Motor neuron (in vitro differentiated cells): ENCODE measurements at regions not wholly inside any gene's neighbourhood (a gene's known extent, or its start where the extent isn't known, plus 50 kb on each side); places are given as distances from the start of the nearest gene placed in this dataset.

Source experiments
- ATAC-seq, 8 experiments: fragments of 200-7000 bp; cut with Tn5 transposase; replicated peaks in 6 of 8; 2 replicates each; pipeline ENCODE4 v1.8.0; 2021; ENCODE audit warnings: mild to moderate bottlenecking in 8 of 8, moderate library complexity in 8 of 8
- H3K27ac ChIP-seq, 2 donors: fragments of 250-450 bp; sonication (Bioruptor Pico); 2 replicates each; pipeline ENCODE4 v1.9.0; 2021; ENCODE audit warnings: antibody characterized with exemption in 2 of 2, mild to moderate bottlenecking in 2 of 2, moderate library complexity in 1 of 2
- H3K4me1 ChIP-seq, 2 donors: fragments of 250-450 bp; sonication (Bioruptor Pico); replicated peaks in 1 of 2; 2 replicates each; pipeline ENCODE4 v1.6.1; 2021; ENCODE audit warnings: antibody characterized with exemption in 2 of 2, mild to moderate bottlenecking in 2 of 2, moderate library complexity in 1 of 2
- H3K4me3 ChIP-seq, 5 donors: fragments of 250-450 bp; sonication (Bioruptor Pico); 2 replicates each; pipeline ENCODE4 v1.9.0; 2021; ENCODE audit warnings: antibody characterized with exemption in 5 of 5, mild to moderate bottlenecking in 5 of 5, moderate library complexity in 4 of 5
- WGBS, 10 experiments: fragments of 450-650 bp; shearing (Covaris generic); methylation state at CpG; one replicate each; pipeline ENCODE4 v1.0.0; 2022; 5-methylcytosine and 5-hydroxymethylcytosine counted together
- in situ Hi-C, 9 experiments: fragments of 400-800 bp; cut with MboI; loops; one replicate each; pipeline ENCODE4 v1.15.0; 2021; ENCODE audit warnings: low sequenced_read_pairs in 9 of 9, low pct_unique_long_range_greater_than_20kb in 2 of 9; ENCODE audit not compliant: unreplicated experiment in 9 of 9

GRCh38 chr1:59143133-59143487, 153.8 kb upstream of the FGGY start:
- Histone ChIP-seq H3K4me3 (no peak overlapping the region), H3K4me1 (peaks cover 3 to 12% of the 10 kb centered on the region in 2 donors), H3K27ac (no peak overlapping the region)
- WGBS, 10 experiments = 0 to 77% (median 39%) methylated on average over 1 to 2 of the region's 2 CpGs
- in situ Hi-C loops = no loop called here
- ATAC-seq = peak in 2 of 8 experiments; percentile 20 to 44

GRCh38 chr1:59143811-59144210, 153.1 kb upstream of the FGGY start:
- in situ Hi-C loops = no loop called here
- no peak for ATAC-seq
- H3K4me3 ChIP-seq = no peak overlapping the region
- H3K4me1 ChIP-seq = peaks cover 3 to 14% of the 10 kb centered on the region in 2 donors
- 0 to 100% (median 40%) methylated on average over 1 to 2 of the region's 2 CpGs; no CpG with 5 or more reads in 1 of the 10 experiments for WGBS, 10 experiments
- no peak overlapping the region for H3K27ac ChIP-seq

DNA sequence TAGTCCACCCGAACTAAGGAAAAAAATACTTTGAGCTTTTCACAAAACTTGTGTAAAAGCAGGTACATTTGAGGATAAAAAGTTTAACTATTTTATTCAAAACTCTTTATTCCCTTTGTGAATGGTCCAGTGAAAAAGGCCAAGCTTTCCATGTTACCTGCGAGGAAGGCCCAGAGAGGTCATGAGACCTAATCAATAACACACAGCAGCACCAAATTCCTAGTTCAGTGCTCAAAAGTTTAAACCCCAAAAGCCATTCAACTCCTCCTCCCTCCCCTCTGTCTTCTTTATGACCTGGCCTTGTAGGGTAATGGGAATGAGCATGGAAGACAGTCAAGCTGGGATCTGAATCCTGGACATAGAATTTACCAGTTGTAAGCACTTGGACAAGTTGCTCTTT, 151.9 kb upstream of the FGGY start:
- no peak for ATAC-seq
- Histone ChIP-seq H3K4me1 (peaks cover 3 to 14% of the 10 kb centered on the region in 2 donors), H3K4me3 (no peak overlapping the region), H3K27ac (no peak overlapping the region)
- 86 to 100% (median 97%) methylated on average over 1 to 2 of the region's 2 CpGs; no CpG with 5 or more reads in 2 of the 10 experiments for WGBS, 10 experiments
- in situ Hi-C loops = no loop called here

DNA sequence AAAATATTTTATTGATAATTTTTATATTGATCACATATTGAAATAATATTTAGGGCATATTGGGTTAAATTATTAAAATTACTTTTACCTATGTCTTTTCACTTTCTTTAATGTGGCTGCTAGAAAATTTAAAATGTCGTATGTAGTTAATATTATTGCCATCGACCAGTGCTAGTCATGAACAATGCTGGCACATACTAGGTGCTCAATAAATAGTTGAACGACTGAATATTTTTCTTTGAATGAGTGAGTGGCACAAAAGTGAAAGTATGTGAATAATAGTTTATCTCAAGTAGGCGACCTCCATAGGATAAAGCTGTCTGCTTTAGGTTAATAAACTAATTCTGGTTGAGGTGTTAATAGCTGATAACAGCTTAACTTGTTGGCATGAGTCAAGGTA, 150.8 kb upstream of the FGGY start:
- Histone ChIP-seq H3K27ac (no peak overlapping the region), H3K4me3 (no peak overlapping the region), H3K4me1 (peaks cover 14 to 21% of the 10 kb centered on the region in 2 donors)
- in situ Hi-C loops = no loop called here
- no peak for ATAC-seq
- 79 to 100% (median 95%) methylated on average over 3 to 4 of the region's 4 CpGs for WGBS, 10 experiments

GRCh38 chr1:59146651-59147358, 150.1 kb upstream of the FGGY start:
- Histone ChIP-seq H3K4me1 (peaks cover 19 to 26% of the 10 kb centered on the region in 2 donors), H3K4me3 (peak overlapping the region in 1 of 5 donors; percentile 8), H3K27ac (no peak overlapping the region)
- in situ Hi-C loops = no loop called here
- WGBS, 10 experiments = 0 to 38% (median 21%) methylated on average over 3 to 25 of the region's 52 CpGs; no CpG with 5 or more reads in 1 of the 10 experiments
- ATAC-seq = peak in 6 of 8 experiments; percentile 6 to 48 (median 34)

DNA sequence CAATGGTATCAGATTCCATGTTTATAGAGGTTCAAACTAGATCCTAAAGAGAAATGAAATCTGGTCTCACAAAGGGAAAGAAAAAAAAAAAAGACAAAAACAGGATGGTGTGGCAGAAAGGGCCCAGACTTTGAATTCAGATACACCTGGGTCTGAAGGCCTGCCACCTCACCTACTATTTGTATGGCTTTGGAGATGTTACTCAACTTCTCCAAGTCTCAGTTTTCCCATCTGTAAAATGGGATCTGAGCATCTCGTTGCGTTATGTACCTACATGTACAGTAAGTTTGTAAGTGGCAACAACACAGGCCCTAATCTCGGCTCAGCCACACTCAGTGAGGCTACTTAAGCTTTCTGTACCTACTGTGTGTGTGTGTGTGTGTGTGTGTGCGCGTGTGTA, 147.5 kb upstream of the FGGY start:
- H3K27ac ChIP-seq = no peak overlapping the region
- H3K4me1 ChIP-seq = peaks cover 19 to 31% of the 10 kb centered on the region in 2 donors
- in situ Hi-C loops = no loop called here
- no peak for ATAC-seq
- H3K4me3 ChIP-seq = no peak overlapping the region
- WGBS, 10 experiments = 85 to 100% (median 96%) methylated on average over 1 to 5 of the region's 5 CpGs; no CpG with 5 or more reads in 1 of the 10 experiments

DNA sequence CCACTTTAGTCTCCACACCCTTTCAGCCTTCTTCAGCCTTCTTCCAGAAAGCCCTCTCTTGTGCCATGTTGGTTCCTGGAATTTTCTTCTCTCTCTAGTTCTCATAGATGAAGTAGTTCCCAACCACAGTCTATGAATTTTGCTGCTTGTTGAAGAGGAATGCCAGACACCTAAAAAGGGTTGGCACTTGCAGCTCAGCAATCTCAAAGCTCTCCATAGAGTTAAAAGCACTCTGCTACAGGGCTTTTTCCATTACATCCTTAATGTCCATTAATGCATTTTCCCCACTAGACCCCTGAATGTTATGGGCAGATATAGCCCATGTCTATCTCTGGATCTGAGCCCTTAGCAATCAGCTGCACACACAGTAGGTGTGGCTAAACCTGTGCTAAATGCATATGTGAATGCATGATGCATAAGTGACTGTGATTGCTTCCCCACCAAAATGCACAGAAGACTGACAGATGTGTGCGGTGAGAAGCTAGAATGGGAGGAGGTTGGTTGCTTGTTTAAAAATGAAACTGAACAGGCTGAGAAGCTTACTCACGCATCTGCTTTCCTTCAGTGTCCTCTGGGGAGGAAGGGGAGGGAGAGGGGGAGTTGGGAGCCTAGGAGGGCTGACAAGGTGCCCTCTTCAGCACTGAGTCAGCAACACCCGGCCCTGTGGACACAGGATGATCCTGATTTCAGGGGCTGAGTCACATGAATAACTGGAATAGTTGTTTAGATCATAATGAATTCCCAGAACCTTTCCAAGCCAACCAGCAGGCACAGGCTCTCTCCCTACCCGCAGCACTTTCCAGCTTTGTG, 146.1 kb upstream of the FGGY start:
- H3K4me3 ChIP-seq = no peak overlapping the region
- peak overlapping the region in 1 of 2 donors; percentile 1 for H3K27ac ChIP-seq
- ATAC-seq = peak; percentile 74 to 99 (median 98)
- WGBS, 10 experiments = 0 to 49% (median 32%) methylated on average over 1 to 4 of the region's 4 CpGs; no CpG with 5 or more reads in 7 of the 10 experiments
- H3K4me1 ChIP-seq = peaks cover 19 to 31% of the 10 kb centered on the region in 2 donors
- in situ Hi-C loops = no loop called here

GRCh38 chr1:59151387-59151761, 145.5 kb upstream of the FGGY start:
- Histone ChIP-seq H3K27ac (peak overlapping the region in 1 of 2 donors; percentile 1), H3K4me3 (no peak overlapping the region), H3K4me1 (peaks cover 21 to 34% of the 10 kb centered on the region in 2 donors)
- no peak for ATAC-seq
- 0 to 88% (median 41%) methylated on average over 1 to 4 of the region's 4 CpGs; no CpG with 5 or more reads in 4 of the 10 experiments for WGBS, 10 experiments
- in situ Hi-C loops = no loop called here

GRCh38 chr1:59151860-59152259, 145.0 kb upstream of the FGGY start:
- in situ Hi-C loops = no loop called here
- no peak for ATAC-seq
- no peak overlapping the region for H3K4me3 ChIP-seq
- H3K4me1 ChIP-seq = peaks cover 23 to 35% of the 10 kb centered on the region in 2 donors
- WGBS, 10 experiments = 17 to 100% (median 100%) methylated on average over 1 of the region's 1 CpG; no CpG with 5 or more reads in 4 of the 10 experiments
- H3K27ac ChIP-seq = no peak overlapping the region

GRCh38 chr1:59152511-59152910, 144.4 kb upstream of the FGGY start:
- WGBS, 10 experiments = 20 to 80% (median 52%) methylated on average over 1 of the region's 1 CpG; no CpG with 5 or more reads in 2 of the 10 experiments
- no peak overlapping the region for H3K4me3 ChIP-seq
- in situ Hi-C loops = no loop called here
- H3K4me1 ChIP-seq = peaks cover 27 to 38% of the 10 kb centered on the region in 2 donors
- no peak overlapping the region for H3K27ac ChIP-seq
- no peak for ATAC-seq

DNA sequence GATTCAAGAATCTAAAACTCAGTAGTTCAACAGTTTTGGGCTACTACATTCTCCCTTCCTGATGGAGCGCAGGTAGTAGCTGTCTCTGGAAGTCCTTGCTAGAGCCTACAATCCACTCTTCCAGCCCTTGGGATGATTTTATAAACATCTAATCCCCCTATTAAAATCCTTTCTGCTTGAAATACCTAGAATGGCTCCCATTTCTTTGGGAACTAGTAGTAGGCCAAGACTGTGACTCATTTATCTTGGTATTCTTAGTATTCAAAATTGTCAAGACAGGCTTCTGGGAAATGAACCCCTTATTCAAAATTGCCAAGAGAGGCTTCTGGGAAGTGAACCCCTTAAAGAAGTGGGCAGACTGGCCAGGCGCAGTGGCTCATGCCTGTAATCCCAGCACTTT, 142.5 kb upstream of the FGGY start:
- in situ Hi-C loops = no loop called here
- H3K4me1 ChIP-seq = peaks cover 27 to 34% of the 10 kb centered on the region in 2 donors
- H3K4me3 ChIP-seq = no peak overlapping the region
- WGBS, 10 experiments = 93 to 100% (median 100%) methylated on average over 1 to 2 of the region's 2 CpGs; no CpG with 5 or more reads in 2 of the 10 experiments
- no peak overlapping the region for H3K27ac ChIP-seq
- no peak for ATAC-seq

DNA sequence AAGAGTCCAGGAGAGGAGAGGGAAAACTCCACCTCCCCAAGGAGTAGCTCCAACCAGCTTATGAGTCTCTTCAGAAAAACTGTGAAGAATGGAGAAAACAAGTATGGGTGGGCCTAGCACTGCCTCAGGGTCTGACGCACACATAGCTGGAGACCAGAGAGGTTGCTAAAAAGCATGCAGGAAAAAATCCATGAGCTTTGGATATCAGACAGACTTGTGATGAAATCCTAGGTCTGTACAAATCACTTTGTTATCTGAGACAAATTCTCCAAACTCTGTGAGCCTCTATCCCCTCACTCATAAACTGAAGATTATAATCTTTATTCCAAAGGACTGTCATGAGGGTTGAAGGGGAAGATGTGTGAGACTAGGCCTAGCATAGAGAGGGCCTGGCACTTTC, 141.5 kb upstream of the FGGY start:
- in situ Hi-C loops = no loop called here
- no peak overlapping the region for H3K4me3 ChIP-seq
- WGBS, 10 experiments = 38 to 100% (median 84%) methylated on average over 1 of the region's 1 CpG; no CpG with 5 or more reads in 4 of the 10 experiments
- H3K4me1 ChIP-seq = peaks cover 24 to 34% of the 10 kb centered on the region in 2 donors
- H3K27ac ChIP-seq = no peak overlapping the region
- ATAC-seq = no peak

GRCh38 chr1:59156051-59156450, 140.8 kb upstream of the FGGY start:
- ATAC-seq = peak in 5 of 8 experiments; percentile 17 to 83 (median 73)
- in situ Hi-C loops = no loop called here
- Histone ChIP-seq H3K4me1 (peaks cover 17 to 27% of the 10 kb centered on the region in 2 donors), H3K4me3 (no peak overlapping the region), H3K27ac (no peak overlapping the region)
- WGBS, 10 experiments = 0 to 42% (median 17%) methylated on average over 1 to 3 of the region's 3 CpGs; no CpG with 5 or more reads in 3 of the 10 experiments
